MM.1S (cell line): ENCODE measurements at regions not wholly inside any gene's neighbourhood (a gene's known extent, or its start where the extent isn't known, plus 50 kb on each side); places are given as distances from the start of the nearest gene placed in this dataset.

ENCODE experiments used
- DNase-seq: peaks from one replicate; pipeline ENCODE4 v3.0.0-alpha.2; 2015
- H2AFZ ChIP-seq: fragments of 300-600 bp; sonication (generic); 2 replicates; pipeline ENCODE4 v1.6.0; 2016; ENCODE audit warnings: antibody characterized with exemption, low read length
- H3F3A ChIP-seq: fragments of 300-600 bp; sonication (generic); 2 replicates; pipeline ENCODE4 v1.6.1; 2016; ENCODE audit warnings: mild to moderate bottlenecking, antibody characterized with exemption, low read length, moderate library complexity, mixed read lengths; ENCODE audit not compliant: insufficient read depth
- H3K27ac ChIP-seq: fragments of 300-600 bp; sonication (generic); 2 replicates; pipeline ENCODE4 v1.5.1; 2016; ENCODE audit warnings: mild to moderate bottlenecking, low read length
- H3K27me3 ChIP-seq: fragments of 300-600 bp; sonication (generic); replicated peaks from 2 replicates; pipeline ENCODE4 v1.6.0; 2016; ENCODE audit warnings: low read length; ENCODE audit not compliant: insufficient read depth
- H3K36me3 ChIP-seq: fragments of 300-600 bp; sonication (generic); replicated peaks from 2 replicates; pipeline ENCODE4 v1.6.1; 2016; ENCODE audit warnings: mild to moderate bottlenecking, low read length, mixed read lengths; ENCODE audit not compliant: insufficient read depth
- H3K4me1 ChIP-seq: fragments of 300-600 bp; sonication (generic); 2 replicates; pipeline ENCODE4 v1.6.1; 2016; ENCODE audit warnings: low read length, mixed read lengths
- H3K4me2 ChIP-seq: fragments of 300-600 bp; sonication (generic); 2 replicates; pipeline ENCODE4 v1.6.0; 2016; ENCODE audit warnings: low read depth, low read length
- H3K4me3 ChIP-seq: fragments of 300-600 bp; sonication (generic); 2 replicates; pipeline ENCODE4 v1.5.1; 2016; ENCODE audit warnings: low read length, mixed read lengths
- H3K79me2 ChIP-seq: fragments of 300-600 bp; sonication (generic); 2 replicates; pipeline ENCODE4 v1.6.1; 2016; ENCODE audit warnings: mixed run types, low read length, mixed read lengths
- H3K9ac ChIP-seq: fragments of 300-600 bp; sonication (generic); 2 replicates; pipeline ENCODE4 v1.6.1; 2016; ENCODE audit warnings: low read length, mixed read lengths
- H3K9me2 ChIP-seq: fragments of 300-600 bp; sonication (generic); replicated peaks from 2 replicates; pipeline ENCODE4 v1.6.1; 2016; ENCODE audit warnings: mild to moderate bottlenecking, low read length, mixed read lengths; ENCODE audit not compliant: insufficient read depth
- H3K9me3 ChIP-seq: fragments of 300-600 bp; sonication (generic); replicated peaks from 2 replicates; pipeline ENCODE4 v1.6.1; 2016; ENCODE audit warnings: mild to moderate bottlenecking, low read length, mixed read lengths; ENCODE audit not compliant: insufficient read depth
- H4K20me1 ChIP-seq: fragments of 300-600 bp; sonication (generic); 2 replicates; pipeline ENCODE4 v1.6.1; 2016; ENCODE audit warnings: mild to moderate bottlenecking, low read length, moderate library complexity, mixed read lengths; ENCODE audit not compliant: insufficient read depth
- EZH2 ChIP-seq: fragments of 300-600 bp; sonication (generic); optimal IDR thresholded peaks from 2 replicates; pipeline ENCODE3; 2017; ENCODE audit warnings: low read depth, mild to moderate bottlenecking, antibody characterized with exemption, low read length, mixed read lengths
- EZH2phosphoT487 ChIP-seq: fragments of 300-600 bp; sonication (generic); IDR thresholded peaks from 2 replicates; pipeline ENCODE4 v1.6.1; 2018; ENCODE audit warnings: antibody characterized with exemption, low read length
- TF ChIP-seq, protein P1 (sequence below): fragments of 300-600 bp; sonication (generic); IDR thresholded peaks from 2 replicates; pipeline ENCODE4 v1.5.1; 2016; ENCODE audit warnings: antibody characterized with exemption, low read length, mixed read lengths

DNA sequence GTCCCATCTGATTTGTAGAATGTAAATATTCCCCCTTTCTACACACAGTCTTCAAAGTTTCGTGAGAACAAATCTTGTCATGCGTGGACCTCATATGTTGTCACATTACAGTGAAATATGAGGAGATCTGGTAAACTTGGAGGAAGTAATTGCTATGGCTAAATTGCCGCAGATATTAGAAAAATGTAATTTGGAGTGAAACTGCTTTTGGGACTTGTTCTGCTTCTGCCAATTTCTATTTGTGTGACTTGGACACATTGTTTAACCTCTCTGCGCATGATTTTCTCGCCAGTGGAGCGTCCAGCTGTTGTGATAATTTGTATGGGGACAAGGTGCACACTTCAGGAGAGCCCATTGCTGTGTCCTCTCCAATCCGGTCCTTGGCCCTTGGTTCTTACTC is 693.1 kb upstream of the SLC10A2 start:
- Histone ChIP-seq H3K9me3 (no peaks in the 10 kb centered on the region), H3K79me2 (no peaks in the 10 kb centered on the region), H3K27ac (no peak overlapping the region), H3K9me2 (no peaks in the 10 kb centered on the region), H3K4me3 (no peak overlapping the region), H3K4me2 (no peak overlapping the region), H3K4me1 (no peaks in the 10 kb centered on the region), H3K27me3 (no peaks in the 10 kb centered on the region), H2AFZ (no peak overlapping the region), H3F3A (no peaks in the 10 kb centered on the region), H3K9ac (no peak overlapping the region), H4K20me1 (no peaks in the 10 kb centered on the region), H3K36me3 (no peaks in the 10 kb centered on the region)
- TF ChIP-seq EZH2phosphoT487 (no peak), EZH2 (no peak)
- TF ChIP-seq, protein P1, sequence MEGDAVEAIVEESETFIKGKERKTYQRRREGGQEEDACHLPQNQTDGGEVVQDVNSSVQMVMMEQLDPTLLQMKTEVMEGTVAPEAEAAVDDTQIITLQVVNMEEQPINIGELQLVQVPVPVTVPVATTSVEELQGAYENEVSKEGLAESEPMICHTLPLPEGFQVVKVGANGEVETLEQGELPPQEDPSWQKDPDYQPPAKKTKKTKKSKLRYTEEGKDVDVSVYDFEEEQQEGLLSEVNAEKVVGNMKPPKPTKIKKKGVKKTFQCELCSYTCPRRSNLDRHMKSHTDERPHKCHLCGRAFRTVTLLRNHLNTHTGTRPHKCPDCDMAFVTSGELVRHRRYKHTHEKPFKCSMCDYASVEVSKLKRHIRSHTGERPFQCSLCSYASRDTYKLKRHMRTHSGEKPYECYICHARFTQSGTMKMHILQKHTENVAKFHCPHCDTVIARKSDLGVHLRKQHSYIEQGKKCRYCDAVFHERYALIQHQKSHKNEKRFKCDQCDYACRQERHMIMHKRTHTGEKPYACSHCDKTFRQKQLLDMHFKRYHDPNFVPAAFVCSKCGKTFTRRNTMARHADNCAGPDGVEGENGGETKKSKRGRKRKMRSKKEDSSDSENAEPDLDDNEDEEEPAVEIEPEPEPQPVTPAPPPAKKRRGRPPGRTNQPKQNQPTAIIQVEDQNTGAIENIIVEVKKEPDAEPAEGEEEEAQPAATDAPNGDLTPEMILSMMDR = no peak
- no peak for DNase-seq

DNA sequence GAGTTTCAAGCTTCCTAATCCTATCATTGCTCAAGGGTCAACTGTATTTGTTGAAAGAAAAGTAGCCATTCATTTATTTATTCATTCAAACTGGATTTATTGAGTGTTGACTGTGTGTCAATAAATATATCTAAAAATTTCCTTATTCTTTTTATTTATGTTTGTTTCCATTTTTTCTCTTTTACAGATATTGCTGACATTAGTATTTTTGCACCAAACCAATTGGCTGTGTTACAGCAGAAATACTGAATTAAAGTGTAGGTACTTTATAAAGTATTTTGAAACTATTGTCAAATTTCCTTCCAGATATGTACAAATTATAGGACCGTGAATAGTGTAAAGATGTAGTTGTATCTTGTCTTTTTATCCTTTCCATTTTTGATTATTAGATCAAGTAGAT is 692.0 kb upstream of the SLC10A2 start:
- no peaks in the 10 kb centered on the region for H3K9me3 ChIP-seq
- no peak overlapping the region for H3K4me2 ChIP-seq
- no peaks in the 10 kb centered on the region for H3K36me3 ChIP-seq
- no peak overlapping the region for H3K27ac ChIP-seq
- TF ChIP-seq EZH2 = no peak
- TF ChIP-seq EZH2phosphoT487 = no peak
- TF ChIP-seq, protein P1 = no peak
- no peaks in the 10 kb centered on the region for H3K27me3 ChIP-seq
- no peak overlapping the region for H2AFZ ChIP-seq
- H3K4me3 ChIP-seq = no peak overlapping the region
- no peaks in the 10 kb centered on the region for H3F3A ChIP-seq
- no peak for DNase-seq
- no peak overlapping the region for H3K9ac ChIP-seq
- H3K79me2 ChIP-seq = no peaks in the 10 kb centered on the region
- H3K9me2 ChIP-seq = no peaks in the 10 kb centered on the region
- H4K20me1 ChIP-seq = no peaks in the 10 kb centered on the region
- no peaks in the 10 kb centered on the region for H3K4me1 ChIP-seq

DNA sequence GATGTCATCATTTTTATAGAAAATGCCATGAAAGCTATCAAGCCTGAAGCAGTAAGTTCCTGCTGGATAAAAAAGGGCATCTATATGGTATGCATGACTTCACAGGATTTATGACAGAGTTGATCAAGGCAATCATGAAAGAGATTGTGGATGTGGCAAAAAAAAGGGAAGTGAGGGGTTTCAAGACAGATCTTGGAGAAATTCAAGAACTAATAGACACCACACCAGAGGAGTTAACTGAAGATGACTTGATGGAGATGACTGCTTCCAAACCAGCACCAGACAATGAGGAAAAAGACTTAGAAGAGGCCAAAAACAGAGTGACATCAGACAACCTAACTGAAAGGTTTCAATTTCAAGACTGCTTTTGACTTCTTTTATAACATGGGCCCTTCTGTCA is 691.1 kb upstream of the SLC10A2 start:
- Histone ChIP-seq H3K79me2 (no peaks in the 10 kb centered on the region), H3K9me2 (no peaks in the 10 kb centered on the region), H3K36me3 (no peaks in the 10 kb centered on the region), H2AFZ (no peak overlapping the region), H3K9ac (no peak overlapping the region), H3F3A (no peaks in the 10 kb centered on the region), H3K27me3 (no peaks in the 10 kb centered on the region), H3K9me3 (no peaks in the 10 kb centered on the region), H3K27ac (no peak overlapping the region), H3K4me3 (no peak overlapping the region), H3K4me1 (no peaks in the 10 kb centered on the region), H4K20me1 (no peaks in the 10 kb centered on the region), H3K4me2 (no peak overlapping the region)
- TF ChIP-seq EZH2phosphoT487 (no peak), EZH2 (no peak)
- TF ChIP-seq, protein P1 = no peak
- no peak for DNase-seq
